PC-3 (cell line): ENCODE measurements at regions not wholly inside any gene's neighbourhood (a gene's known extent, or its start where the extent isn't known, plus 50 kb on each side); places are given as distances from the start of the nearest gene placed in this dataset.

Experiments
- ATAC-seq: fragments of 200-7000 bp; cut with Tn5 transposase; 2 replicates; pipeline ENCODE4 v1.9.1; 2020; ENCODE audit warnings: mild to moderate bottlenecking, moderate library complexity
- BruUV-seq: library from RNA; stranded (reverse); fragments of 400-500 nt; replicated peaks from 2 replicates; lab custom pipeline; 2021; lab: Mats Ljungman, UMichigan
- CTCF ChIA-PET: fragments of 300-600 bp; sonication (Branson Sonifier 250); formaldehyde crosslinking; loops from one replicate; lab custom pipeline; 2022; ENCODE audit warnings: antibody characterized with exemption; lab: Charles Lee
- POLR2A ChIA-PET: fragments of 300-600 bp; sonication (Branson Sonifier 250); formaldehyde crosslinking; loops from one replicate; lab custom pipeline; 2022; ENCODE audit warnings: antibody characterized with exemption; ENCODE audit not compliant: unreplicated experiment; lab: Charles Lee
- DNase-seq: peaks from one replicate; pipeline ENCODE4 v3.0.0-alpha.2; 2015
- H2AFZ ChIP-seq: fragments of 300-600 bp; sonication (generic); 2 replicates; pipeline ENCODE4 v1.6.0; 2016; ENCODE audit warnings: antibody characterized with exemption, low read length
- H3F3A ChIP-seq: fragments of 300-600 bp; sonication (generic); one replicate; pipeline ENCODE4 v1.6.0; 2017; ENCODE audit warnings: antibody characterized with exemption, low read length, control low read depth, mild to moderate bottlenecking; ENCODE audit not compliant: unreplicated experiment
- H3K27ac ChIP-seq: fragments of 300-600 bp; sonication (generic); 2 replicates; pipeline ENCODE4 v1.5.1; 2016; ENCODE audit warnings: mild to moderate bottlenecking, low read length
- H3K27me3 ChIP-seq: fragments of 300-600 bp; sonication (generic); 2 replicates; pipeline ENCODE4 v1.6.1; 2016; ENCODE audit warnings: low read length, mixed read lengths
- H3K36me3 ChIP-seq: fragments of 300-600 bp; sonication (generic); 2 replicates; pipeline ENCODE4 v1.6.1; 2016; ENCODE audit warnings: low read depth, mixed run types, low read length, mixed read lengths
- H3K4me1 ChIP-seq: fragments of 300-600 bp; sonication (generic); 2 replicates; pipeline ENCODE4 v1.5.1; 2016; ENCODE audit warnings: low read length; ENCODE audit not compliant: insufficient read depth
- H3K4me2 ChIP-seq: fragments of 300-600 bp; sonication (generic); 2 replicates; pipeline ENCODE4 v1.6.0; 2016; ENCODE audit warnings: low read length
- H3K4me3 ChIP-seq: fragments of 300-600 bp; sonication (generic); 2 replicates; pipeline ENCODE4 v1.5.1; 2016; ENCODE audit warnings: mild to moderate bottlenecking, low read length, mixed read lengths
- H3K79me2 ChIP-seq: fragments of 300-600 bp; sonication (generic); 2 replicates; pipeline ENCODE4 v1.6.1; 2017; ENCODE audit warnings: low read length, mixed read lengths
- H3K9ac ChIP-seq: fragments of 300-600 bp; sonication (generic); 2 replicates; pipeline ENCODE4 v1.6.0; 2016; ENCODE audit warnings: mild to moderate bottlenecking, low read length
- H3K9me2 ChIP-seq: fragments of 300-600 bp; sonication (generic); replicated peaks from 2 replicates; pipeline ENCODE4 v1.6.1; 2016; ENCODE audit warnings: mixed run types, low read length, mixed read lengths
- H3K9me3 ChIP-seq: fragments of 300-600 bp; sonication (generic); 2 replicates; pipeline ENCODE4 v1.6.1; 2016; ENCODE audit warnings: low read length, mixed read lengths
- H4K20me1 ChIP-seq: fragments of 300-600 bp; sonication (generic); 2 replicates; pipeline ENCODE4 v1.6.1; 2016; ENCODE audit warnings: low read length, mixed read lengths
- CTCF ChIP-seq: fragments of 300-600 bp; sonication (generic); conservative IDR thresholded peaks from 2 replicates; pipeline ENCODE4 v1.5.1; 2017; ENCODE audit warnings: antibody characterized with exemption, low read depth, mild to moderate bottlenecking, low read length
- EZH2 ChIP-seq: fragments of 300-600 bp; sonication (generic); IDR thresholded peaks from one replicate; pipeline ENCODE4 v1.6.1; 2017; ENCODE audit warnings: antibody characterized with exemption, mild to moderate bottlenecking, low read length; ENCODE audit not compliant: unreplicated experiment
- EZH2phosphoT487 ChIP-seq: fragments of 300-600 bp; sonication (generic); IDR thresholded peaks from 2 replicates; pipeline ENCODE4 v1.6.1; 2018; ENCODE audit warnings: mild to moderate bottlenecking, antibody characterized with exemption, low read length, borderline replicate concordance
- intact Hi-C: fragments of 100-400 bp; cut with micrococcal nuclease; formaldehyde crosslinking; loops from 2 replicates; pipeline ENCODE4 v1.9.0; 2023

GRCh38 chr12:83257726-83258125 is 571.0 kb downstream of the TMTC2 start:
- H4K20me1 ChIP-seq: no peaks in the 10 kb centered on the region
- TF ChIP-seq EZH2phosphoT487 (no peak), EZH2 (no peak), CTCF (no peak)
- ChIA-PET CTCF (no interaction called here), POLR2A (no interaction called here)
- no TSS peak for BruUV-seq
- no peaks in the 10 kb centered on the region for H3K4me1 ChIP-seq
- no peak overlapping the region for H3K27ac ChIP-seq
- no peak overlapping the region for H3K4me2 ChIP-seq
- H3F3A ChIP-seq: no peaks in the 10 kb centered on the region
- H3K9me3 ChIP-seq: no peaks in the 10 kb centered on the region
- intact Hi-C loops: no loop called here
- DNase-seq (no peak), ATAC-seq (no peak)
- no peaks in the 10 kb centered on the region for H3K27me3 ChIP-seq
- H3K36me3 ChIP-seq: no peaks in the 10 kb centered on the region
- no peaks in the 10 kb centered on the region for H3K9me2 ChIP-seq
- no peak overlapping the region for H3K9ac ChIP-seq
- no peak overlapping the region for H3K4me3 ChIP-seq
- no peak overlapping the region for H2AFZ ChIP-seq
- no peaks in the 10 kb centered on the region for H3K79me2 ChIP-seq

- CTCF ChIA-PET: no interaction called here
- ATAC-seq (no peak), DNase-seq (no peak)
- BruUV-seq: no TSS peak
- Histone ChIP-seq H3K79me2 (no peaks in the 10 kb centered on the region), H3K9me2 (no peaks in the 10 kb centered on the region), H3K4me3 (no peak overlapping the region), H3K27ac (no peak overlapping the region), H3K27me3 (no peaks in the 10 kb centered on the region), H3K4me2 (no peak overlapping the region), H3F3A (no peaks in the 10 kb centered on the region), H2AFZ (no peak overlapping the region), H3K9ac (no peak overlapping the region), H3K9me3 (no peaks in the 10 kb centered on the region), H3K36me3 (no peaks in the 10 kb centered on the region), H4K20me1 (no peaks in the 10 kb centered on the region), H3K4me1 (no peaks in the 10 kb centered on the region)
- TF ChIP-seq CTCF (no peak), EZH2phosphoT487 (no peak)
- intact Hi-C loops: no loop called here
- POLR2A ChIA-PET: no interaction called here
Observed at GRCh38 chr12:83256562-83256961, 569.9 kb downstream of the TMTC2 start.

- CTCF ChIA-PET: no interaction called here
- no peak for TF ChIP-seq CTCF
- no peak for TF ChIP-seq EZH2phosphoT487
- no peak for TF ChIP-seq EZH2
- no TSS peak for BruUV-seq
- Histone ChIP-seq H3K27me3 (no peaks in the 10 kb centered on the region), H3K36me3 (no peaks in the 10 kb centered on the region), H3K9me3 (no peaks in the 10 kb centered on the region), H3K9ac (no peak overlapping the region), H3K4me2 (no peak overlapping the region), H3K4me3 (no peak overlapping the region), H2AFZ (no peak overlapping the region), H3K27ac (no peak overlapping the region), H3K4me1 (no peaks in the 10 kb centered on the region), H3F3A (no peaks in the 10 kb centered on the region), H3K9me2 (no peaks in the 10 kb centered on the region), H3K79me2 (no peaks in the 10 kb centered on the region), H4K20me1 (no peaks in the 10 kb centered on the region)
- ATAC-seq (no peak), DNase-seq (no peak)
- intact Hi-C loops: no loop called here
- POLR2A ChIA-PET: no interaction called here
Observed at GRCh38 chr12:83250866-83251265, 564.2 kb downstream of the TMTC2 start.
